ENCODE measurements at regions not wholly inside any gene's neighbourhood (a gene's known extent, or its start where the extent isn't known, plus 50 kb on each side); places are given as distances from the start of the nearest gene placed in this dataset.
A peak's percentile ranks its signal among the peaks of the same experiment; 100 is the strongest.

- DNase-seq: peak in 1 of 2 experiments; percentile 88
Observed at GRCh38 chr4:163772238-163772637, 277.7 kb downstream of the TMA16 start.

DNA sequence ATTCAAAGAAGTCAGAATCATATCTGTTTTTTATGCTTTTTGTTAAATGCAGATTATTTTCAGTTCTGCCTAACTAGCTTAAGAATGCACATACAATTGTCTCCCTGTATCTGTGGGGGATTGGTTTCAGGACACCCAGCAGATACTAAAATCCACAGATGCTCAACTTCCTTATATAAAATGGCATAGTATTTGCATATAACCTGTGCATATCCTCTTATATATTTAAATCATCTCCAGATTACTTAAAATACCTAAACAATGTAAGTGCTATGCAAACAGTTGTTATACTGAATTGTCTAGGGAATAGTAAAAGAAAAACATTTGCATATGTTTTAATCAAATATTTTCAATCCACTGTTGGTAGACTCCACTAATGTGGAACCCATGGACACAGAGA lies 279.4 kb downstream of the TMA16 start:
- no peak for DNase-seq

DNA sequence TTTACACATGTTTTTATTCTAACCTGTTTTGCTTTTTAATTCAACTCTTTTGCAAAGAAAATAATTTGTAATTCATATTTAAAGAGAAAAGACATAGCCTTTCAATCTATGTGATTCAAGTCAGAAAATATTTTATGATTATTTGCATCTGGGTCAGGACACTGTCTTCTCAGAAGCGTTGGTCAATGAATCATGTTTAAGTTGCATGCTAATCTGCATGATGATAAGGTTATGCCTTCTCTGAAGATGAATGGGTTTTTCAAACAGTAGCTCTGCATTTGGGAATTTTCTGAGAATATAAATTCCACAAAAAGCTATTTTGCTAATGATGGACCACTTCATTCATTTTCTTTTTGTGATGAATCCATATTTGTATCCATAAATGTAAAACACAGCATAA lies 282.5 kb downstream of the TMA16 start:
- no peak for DNase-seq

DNA sequence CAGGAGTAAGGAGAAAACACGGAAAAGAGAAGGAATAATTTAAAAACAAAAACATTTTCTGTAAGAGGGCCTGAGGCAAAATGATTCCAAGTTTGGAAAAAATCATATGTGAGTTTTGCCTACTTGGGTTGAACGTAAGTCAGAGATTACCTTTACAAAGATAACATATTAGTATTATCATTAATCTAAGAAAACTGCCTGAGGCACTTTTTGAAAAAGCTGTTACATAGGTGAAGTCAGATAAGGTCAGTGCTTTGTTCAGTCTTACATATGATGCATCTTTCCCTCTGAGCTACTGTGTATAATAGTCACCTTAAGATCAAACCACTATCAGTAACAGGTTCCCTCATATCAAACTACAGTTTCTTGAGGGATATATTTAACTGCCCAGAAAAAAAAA lies 287.2 kb downstream of the TMA16 start:
- no peak for DNase-seq

- no peak for DNase-seq
Observed at GRCh38 chr4:163790231-163790630, 295.7 kb downstream of the TMA16 start.

DNA sequence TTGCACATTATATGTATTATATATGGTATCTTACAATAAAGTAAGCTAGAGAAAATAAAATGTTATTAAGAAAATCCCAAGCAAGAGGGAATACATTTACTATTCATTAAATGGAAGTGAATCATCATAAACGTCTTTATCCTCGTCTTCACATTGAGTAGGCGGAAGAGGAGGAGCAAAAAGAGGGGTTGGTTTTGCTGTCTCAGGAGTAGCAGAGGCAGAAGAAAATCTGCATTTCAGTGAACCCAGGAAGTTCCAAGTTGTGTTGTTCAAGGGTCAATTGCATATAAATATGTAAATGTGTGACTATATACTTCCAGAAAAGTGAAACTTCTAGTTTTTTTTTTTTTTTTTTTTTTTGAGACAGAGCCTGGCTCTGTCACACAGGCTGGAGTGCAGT lies 301.4 kb downstream of the TMA16 start:
- DNase-seq: no peak

DNA sequence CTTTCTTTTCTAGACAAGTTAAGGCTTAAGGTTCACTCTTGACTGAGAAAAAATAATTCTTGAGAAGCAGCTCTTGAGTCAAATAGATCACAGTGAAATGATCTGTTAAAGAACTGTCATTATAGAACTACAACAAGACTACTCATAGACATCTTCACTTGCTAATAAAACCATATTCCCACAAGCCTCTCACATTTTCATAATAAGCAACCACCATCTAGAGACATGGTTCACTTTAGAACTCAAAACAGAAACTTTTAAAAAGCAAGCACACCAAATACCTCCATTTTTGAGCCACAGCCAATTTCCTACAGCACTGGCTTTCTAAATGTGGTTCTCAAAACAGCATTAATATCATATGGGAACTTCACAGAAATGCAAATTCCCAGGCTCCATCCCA lies 309.5 kb downstream of the TMA16 start:
- no peak for DNase-seq

DNA sequence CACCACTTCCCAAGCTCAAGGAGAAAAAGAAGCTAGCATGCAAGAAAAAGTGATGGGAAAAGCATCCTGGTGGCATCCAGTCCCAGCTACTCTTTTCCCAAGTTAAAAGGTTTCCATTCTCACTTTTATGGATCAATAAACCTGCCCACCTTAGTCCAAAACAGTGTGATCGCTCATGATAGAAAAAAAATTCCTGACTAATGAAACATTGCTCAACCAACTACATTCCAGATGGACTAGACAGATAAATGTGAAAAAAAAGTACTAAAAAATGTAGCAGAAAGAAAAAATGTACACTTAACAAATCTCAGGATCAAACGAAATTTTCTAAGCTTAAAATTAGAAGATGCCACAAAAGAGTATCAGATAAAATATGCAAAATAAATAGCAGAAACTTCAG lies 312.2 kb downstream of the TMA16 start:
- no peak for DNase-seq

GRCh38 chr4:163808011-163808410 lies 313.5 kb downstream of the TMA16 start:
- DNase-seq: no peak

GRCh38 chr4:163810755-163811154 lies 316.3 kb downstream of the TMA16 start:
- DNase-seq: no peak

DNA sequence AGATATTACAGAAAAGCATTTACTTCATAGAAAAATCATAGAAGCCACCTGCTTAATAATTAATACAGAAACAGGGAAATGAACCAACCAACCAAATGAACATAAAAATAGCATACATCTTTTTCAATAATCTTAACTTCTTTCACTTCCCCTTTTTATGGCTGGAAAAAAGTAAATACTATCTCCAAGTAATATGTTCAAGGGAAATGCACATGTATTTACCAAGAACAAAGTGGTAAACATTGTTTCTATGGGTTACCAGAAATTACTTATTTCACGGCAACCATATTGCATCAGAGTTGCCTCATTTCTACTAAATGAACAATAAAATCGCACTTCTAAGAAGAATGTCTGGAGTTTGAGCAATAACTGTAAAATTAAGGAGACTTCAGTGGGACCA lies 321.3 kb downstream of the TMA16 start:
- DNase-seq: no peak

GRCh38 chr4:163816494-163816893 lies 322.0 kb downstream of the TMA16 start:
- no peak for DNase-seq

GRCh38 chr4:163818673-163819072 lies 324.2 kb downstream of the TMA16 start:
- no peak for DNase-seq

- DNase-seq: no peak
Observed at GRCh38 chr4:163833669-163834068, 339.2 kb downstream of the TMA16 start.

- no peak for DNase-seq
Observed at GRCh38 chr4:163846008-163846407, 351.5 kb downstream of the TMA16 start.

DNA sequence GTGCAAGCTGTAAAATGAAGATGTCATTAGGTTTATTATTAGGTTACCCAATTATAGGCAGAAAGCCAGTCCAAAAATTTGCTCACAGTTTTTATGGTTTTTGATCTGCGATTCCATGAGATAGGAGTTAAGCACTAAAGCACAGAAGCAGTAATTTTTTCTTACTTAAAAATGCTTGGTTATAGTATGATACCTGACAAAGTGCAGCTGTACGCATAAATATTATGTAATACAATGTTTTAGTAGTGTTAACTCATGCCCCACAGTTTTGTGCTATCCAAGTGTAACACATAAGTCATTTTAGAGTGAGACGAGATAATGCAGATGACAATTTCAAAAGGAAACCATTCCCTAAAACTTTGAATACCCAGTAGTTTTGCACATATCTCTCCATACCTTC lies 357.8 kb downstream of the TMA16 start:
- DNase-seq: no peak

DNA sequence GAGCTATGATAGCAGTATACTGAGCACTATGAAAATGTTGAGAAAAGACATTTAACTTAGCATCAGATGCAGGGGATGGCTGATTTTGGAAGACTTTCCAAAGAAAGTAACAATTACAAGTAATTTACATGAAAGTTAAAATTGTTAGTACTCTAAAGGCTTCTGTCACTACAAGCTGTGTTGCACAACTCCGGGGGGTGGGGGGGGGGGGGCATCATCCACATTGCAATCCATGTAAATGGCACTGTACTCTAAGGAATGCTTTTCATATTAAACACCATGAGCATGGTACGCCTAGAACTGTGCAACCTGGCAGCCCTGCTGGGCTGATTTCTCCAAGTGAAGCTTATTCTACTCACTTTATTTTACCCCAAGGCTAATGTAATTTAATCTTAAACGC lies 363.4 kb downstream of the TMA16 start:
- DNase-seq: no peak

- DNase-seq: no peak
Observed at GRCh38 chr4:163858515-163858914, 364.0 kb downstream of the TMA16 start.

DNA sequence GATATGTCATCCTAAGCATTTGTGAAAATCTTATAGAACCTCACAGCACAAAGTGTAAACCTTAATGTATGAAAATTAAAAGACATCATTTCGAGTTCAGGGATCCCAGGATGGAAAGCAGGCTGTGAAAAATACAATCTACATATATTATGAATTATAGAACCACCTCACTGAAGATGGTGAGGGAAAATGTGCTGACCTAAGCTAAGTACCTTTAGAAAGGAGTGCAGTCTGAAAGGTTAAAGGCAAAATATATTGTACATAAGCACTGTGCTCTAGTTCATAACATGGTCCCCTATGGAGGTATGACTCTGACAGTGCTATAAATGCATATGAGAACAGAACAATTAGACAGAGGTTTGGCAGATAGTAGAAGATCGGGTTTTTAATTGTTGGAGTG lies 368.6 kb downstream of the TMA16 start:
- no peak for DNase-seq

GRCh38 chr4:163865010-163865409 lies 370.5 kb downstream of the TMA16 start:
- no peak for DNase-seq

DNA sequence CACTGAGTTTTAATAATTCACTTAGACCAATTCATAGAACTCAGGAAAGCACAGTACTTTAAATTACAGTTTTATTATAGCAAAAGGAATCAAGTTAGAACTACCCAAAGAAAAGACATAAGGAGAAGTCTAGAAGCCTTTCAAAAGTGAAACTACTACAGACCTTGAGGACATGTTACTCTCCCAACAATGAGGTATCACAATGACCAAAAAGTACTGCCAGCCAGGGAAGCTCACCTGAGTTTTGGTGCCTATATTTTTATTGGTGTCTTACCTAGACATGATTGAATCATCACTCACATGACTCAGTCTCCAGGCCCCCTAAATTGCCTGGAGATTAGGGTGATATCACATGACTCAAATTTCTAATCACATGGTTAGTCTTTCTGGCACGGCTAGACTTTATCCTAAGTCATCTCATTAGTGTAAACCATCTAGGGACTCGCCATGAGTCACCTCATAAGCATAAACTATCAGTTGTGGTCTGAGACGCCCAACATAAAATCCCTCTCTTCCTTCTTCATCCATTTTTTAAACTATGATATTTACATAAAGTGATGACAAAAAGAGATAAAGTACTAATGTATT lies 372.3 kb downstream of the TMA16 start:
- no peak for DNase-seq

DNA sequence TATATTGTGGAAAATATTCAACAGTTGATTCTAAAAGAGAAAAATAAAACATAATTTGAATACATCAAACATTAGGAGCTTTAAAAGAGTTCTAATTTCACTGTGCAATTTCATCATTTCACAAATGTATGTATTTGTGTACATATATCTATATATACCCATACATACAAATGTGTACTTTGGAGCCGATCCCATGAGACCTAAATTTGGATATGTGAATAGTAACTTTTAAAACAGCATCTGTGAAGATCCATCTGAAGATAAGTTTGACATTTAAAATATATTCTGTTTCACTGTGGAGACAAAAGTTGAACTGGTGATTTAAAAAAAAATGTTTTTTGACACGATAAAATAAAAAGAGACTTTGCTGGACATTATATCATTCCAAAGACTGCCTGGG lies 374.0 kb downstream of the TMA16 start:
- DNase-seq: no peak

DNA sequence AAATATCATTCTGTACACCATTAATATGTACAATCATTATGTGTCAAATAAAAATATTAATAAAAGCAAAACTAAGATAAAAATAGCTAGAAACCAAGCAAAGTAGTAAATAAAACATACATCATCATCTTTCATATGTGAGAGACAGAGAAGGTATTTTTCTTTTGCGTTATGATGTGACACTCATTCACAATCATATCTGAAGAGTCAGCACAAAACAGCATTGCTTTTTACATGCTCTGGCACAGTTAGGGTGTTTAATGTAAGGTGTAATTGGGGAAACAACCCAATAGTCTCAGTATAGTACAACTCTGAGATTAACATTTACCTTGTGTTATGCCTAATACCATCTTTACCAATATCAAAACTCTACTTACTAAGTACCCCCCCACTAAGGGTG lies 376.6 kb downstream of the TMA16 start:
- no peak for DNase-seq

- DNase-seq: no peak
Observed at GRCh38 chr4:163875327-163875726, 380.8 kb downstream of the TMA16 start.

DNA sequence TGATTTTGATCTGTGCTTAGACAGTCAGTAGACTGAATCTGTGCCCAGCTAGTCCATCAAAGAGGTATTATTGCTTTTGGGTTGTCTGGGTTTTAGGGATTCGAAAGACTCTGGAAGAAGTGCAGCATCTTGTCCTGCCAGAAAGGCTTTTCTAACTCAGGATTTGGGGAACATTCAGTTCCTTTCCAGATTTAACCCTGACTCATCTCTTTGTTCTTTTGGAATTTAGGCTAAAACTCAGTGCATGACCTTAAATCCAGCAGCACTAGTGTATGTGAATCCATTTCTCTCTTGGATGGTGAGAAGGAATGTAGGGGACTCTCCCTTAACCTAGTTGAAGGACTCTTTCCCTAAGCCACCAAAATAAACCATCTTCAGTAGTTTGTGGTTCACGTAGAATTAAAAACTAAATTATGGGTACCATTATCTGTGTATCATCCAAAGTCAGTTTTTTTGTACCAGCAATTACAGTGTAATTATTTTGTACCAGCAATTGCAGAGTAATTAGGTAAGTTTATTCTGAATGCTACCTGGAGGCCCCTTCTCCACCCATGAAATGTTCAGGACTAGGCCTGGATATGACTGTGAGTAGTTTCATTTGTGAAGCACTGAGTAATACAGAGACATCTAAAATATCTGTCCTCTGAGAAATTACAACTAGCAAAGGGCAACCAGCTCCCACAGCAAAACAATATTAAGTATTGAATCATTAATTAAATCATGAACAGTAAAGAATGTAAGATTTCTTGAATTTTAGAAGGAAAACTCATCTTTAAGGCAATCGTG lies 384.0 kb downstream of the TMA16 start:
- no peak for DNase-seq

Data from NCI-H524 (cell line).